GM12878 (cell line): ENCODE measurements at regions not wholly inside any gene's neighbourhood (a gene's known extent, or its start where the extent isn't known, plus 50 kb on each side); places are given as distances from the start of the nearest gene placed in this dataset.

Experiments
- ATAC-seq: fragments of 200-7000 bp; cut with Tn5 transposase; 3 replicates; pipeline ENCODE4 v1.9.1; 2020; ENCODE audit warnings: mild to moderate bottlenecking, moderate library complexity
- BruUV-seq: library from RNA; stranded (reverse); fragments of 400-500 nt; replicated peaks from 2 replicates; lab custom pipeline; 2021; lab: Mats Ljungman, UMichigan
- CTCF ChIA-PET: fragments of 300-600 bp; sonication (Branson Sonifier 250); formaldehyde crosslinking; extraction: SDS; loops from one replicate; lab custom pipeline; 2021; ENCODE audit warnings: inconsistent platforms; lab: Yijun Ruan, JAX
- POLR2A ChIA-PET: fragments of 350-600 bp; formaldehyde crosslinking; extraction: SDS; loops from one replicate; lab custom pipeline; 2021; ENCODE audit warnings: inconsistent platforms; lab: Charles Lee
- RAD21 ChIA-PET: fragments of 300-600 bp; sonication (Branson Sonifier 250); formaldehyde crosslinking; loops from one replicate; lab custom pipeline; 2023; ENCODE audit warnings: antibody characterized with exemption; ENCODE audit not compliant: unreplicated experiment; lab: Charles Lee
- SMC1A ChIA-PET: fragments of 300-600 bp; sonication (Branson Sonifier 250); formaldehyde crosslinking; loops from one replicate; lab custom pipeline; 2023; ENCODE audit not compliant: unreplicated experiment, uncharacterized antibody; lab: Charles Lee
- DNase-seq: peaks from one replicate; pipeline ENCODE4 v3.0.0-alpha.2; 2011; ENCODE audit warnings: low read depth, low spot score
- FAIRE-seq: peaks from 3 replicates; lab custom pipeline; 2011; peaks lifted over from hg19 to GRCh38; lab: Jason Lieb, UNC
- H2AFZ ChIP-seq: 2 replicates; pipeline ENCODE4 v1.6.0; 2011; ENCODE audit warnings: low read depth, low read length, control low read depth; ENCODE audit not compliant: control insufficient read depth
- H3K27ac ChIP-seq: 2 replicates; pipeline ENCODE4 v1.5.1; 2011; ENCODE audit warnings: control low read depth; ENCODE audit not compliant: control insufficient read depth, insufficient read depth
- H3K27me3 ChIP-seq, 2 experiments: replicated peaks in 1 of 2; 2 replicates each; pipeline versions ENCODE4 v1.6.0 to v1.6.1; 2011; ENCODE audit warnings: low read length in 1 of 2; ENCODE audit not compliant: control insufficient read depth in 2 of 2, insufficient read depth in 2 of 2
- H3K36me3 ChIP-seq, 2 experiments: 2 replicates each; pipeline ENCODE4 v1.5.1; 2011; ENCODE audit warnings: low read length in 1 of 2; ENCODE audit not compliant: control insufficient read depth in 2 of 2, insufficient read depth in 2 of 2
- H3K4me1 ChIP-seq: 2 replicates; pipeline ENCODE4 v1.6.1; 2011; ENCODE audit warnings: mild to moderate bottlenecking, low read length, moderate library complexity, mixed read lengths; ENCODE audit not compliant: control insufficient read depth, insufficient read depth
- H3K4me2 ChIP-seq: 2 replicates; pipeline ENCODE4 v1.6.0; 2011; ENCODE audit warnings: control low read depth; ENCODE audit not compliant: control insufficient read depth, insufficient read depth
- H3K4me3 ChIP-seq: fragments of 200-600 bp; sonication (generic); 2 replicates; pipeline ENCODE4 v1.5.1; 2016
- H3K79me2 ChIP-seq: 2 replicates; pipeline ENCODE4 v1.6.0; 2011; ENCODE audit warnings: low read length; ENCODE audit not compliant: control insufficient read depth, insufficient read depth
- H3K9ac ChIP-seq: 2 replicates; pipeline ENCODE4 v1.8.0; 2011; ENCODE audit warnings: low read length, control low read depth, mixed read lengths; ENCODE audit not compliant: control insufficient read depth, insufficient read depth
- H3K9me3 ChIP-seq: replicated peaks from 3 replicates; pipeline ENCODE4 v1.5.1; 2011; ENCODE audit warnings: mild to moderate bottlenecking, low read length; ENCODE audit not compliant: control insufficient read depth, insufficient read depth
- H4K20me1 ChIP-seq: 2 replicates; pipeline ENCODE4 v1.6.0; 2011; ENCODE audit not compliant: control insufficient read depth, insufficient read depth
- CHD4 ChIP-seq: fragments of 200-600 bp; sonication (generic); IDR thresholded peaks from 2 replicates; pipeline ENCODE4 v1.6.1; 2016; ENCODE audit warnings: mild to moderate bottlenecking
- MEF2B ChIP-seq: fragments of 450-650 bp; IDR thresholded peaks from 2 replicates; pipeline ENCODE4 v1.6.1; 2018; ENCODE audit warnings: mild to moderate bottlenecking, moderate library complexity; ENCODE audit not compliant: partially characterized antibody, poor library complexity, severe bottlenecking
- MXI1 ChIP-seq: fragments of 150-350 bp; IDR thresholded peaks from 2 replicates; pipeline ENCODE4 v1.6.1; 2011; ENCODE audit warnings: low read depth, mild to moderate bottlenecking, inconsistent platforms, low read length, improper control_type of control experiment
- NR2C1 ChIP-seq: fragments of 450-650 bp; IDR thresholded peaks from 2 replicates; pipeline ENCODE4 v1.6.1; 2017; ENCODE audit warnings: antibody characterized with exemption, mild to moderate bottlenecking, moderate library complexity
- SIX5 ChIP-seq: IDR thresholded peaks from 2 replicates; pipeline ENCODE4 v1.6.1; 2011; ENCODE audit warnings: mild to moderate bottlenecking, low read depth, low read length, moderate library complexity; ENCODE audit not compliant: severe bottlenecking
- YY1 ChIP-seq: IDR thresholded peaks from 2 replicates; pipeline ENCODE4 v1.6.1; 2011; ENCODE audit warnings: low read depth, mild to moderate bottlenecking, low read length
- ZBTB4 ChIP-seq: fragments of 450-650 bp; formaldehyde crosslinking; IDR thresholded peaks from 2 replicates; pipeline ENCODE4 v1.4.0; 2022; ENCODE audit warnings: mild to moderate bottlenecking, moderate library complexity
- WGBS: methylation state at CpG from one replicate; pipeline ENCODE4 v1.1.6; 2016; ENCODE audit warnings: low lambda C conversion rate; ENCODE audit not compliant: insufficient replicate concordance, insufficient coverage; ENCODE audit errors: missing lambda C conversion rate; 5-methylcytosine and 5-hydroxymethylcytosine counted together
- in situ Hi-C: fragments of 300-500 bp; cut with MboI; formaldehyde crosslinking; loops from 9 replicates; pipeline ENCODE4 v1.14.3; 2018; ENCODE audit warnings: mixed read lengths
- intact Hi-C: fragments of 100-400 bp; cut with micrococcal nuclease; formaldehyde crosslinking; loops from one replicate; pipeline ENCODE4 v1.14.2; 2022; ENCODE audit not compliant: unreplicated experiment
- TF ChIP-seq, protein P1 (sequence below): IDR thresholded peaks from 2 replicates; pipeline ENCODE4 v1.6.1; 2011; ENCODE audit warnings: borderline replicate concordance, low read depth, mild to moderate bottlenecking, moderate library complexity, low read length; ENCODE audit not compliant: insufficient read depth, poor library complexity, severe bottlenecking

GRCh38 chr11:70612459-70613141 lies 214.3 kb downstream of the CTTN start:
- no peaks in the 10 kb centered on the region; the same call in 2 of the 3 replicates for H3K9me3 ChIP-seq
- ChIA-PET SMC1A (no interaction called here), CTCF (no interaction called here), POLR2A (no interaction called here), RAD21 (no interaction called here)
- ATAC-seq, result no peak
- no peak overlapping the region for H3K27ac ChIP-seq
- FAIRE-seq, result no peak
- no peaks in the 10 kb centered on the region for H4K20me1 ChIP-seq
- H3K27me3 ChIP-seq, result no peaks in the 10 kb centered on the region; a peak in 1 of 4 replicates
- BruUV-seq, result no TSS peak
- in situ Hi-C loops, result no loop called here
- no peaks in the 10 kb centered on the region for H3K4me1 ChIP-seq
- DNase-seq, result no peak
- no peak overlapping the region for H3K4me3 ChIP-seq
- no peak overlapping the region for H3K9ac ChIP-seq
- H3K4me2 ChIP-seq, result no peak overlapping the region
- intact Hi-C loops, result no loop called here
- WGBS, result 51% methylated on average over 24 of the region's 24 CpGs
- H3K36me3 ChIP-seq, result no peaks in the 10 kb centered on the region
- TF ChIP-seq MEF2B (no peak), CHD4 (no peak), ZBTB4 (CRISPR knock-in tag) (no peak), NR2C1 (no peak), YY1 (no peak), SIX5 (no peak), MXI1 (no peak)
- TF ChIP-seq, protein P1, sequence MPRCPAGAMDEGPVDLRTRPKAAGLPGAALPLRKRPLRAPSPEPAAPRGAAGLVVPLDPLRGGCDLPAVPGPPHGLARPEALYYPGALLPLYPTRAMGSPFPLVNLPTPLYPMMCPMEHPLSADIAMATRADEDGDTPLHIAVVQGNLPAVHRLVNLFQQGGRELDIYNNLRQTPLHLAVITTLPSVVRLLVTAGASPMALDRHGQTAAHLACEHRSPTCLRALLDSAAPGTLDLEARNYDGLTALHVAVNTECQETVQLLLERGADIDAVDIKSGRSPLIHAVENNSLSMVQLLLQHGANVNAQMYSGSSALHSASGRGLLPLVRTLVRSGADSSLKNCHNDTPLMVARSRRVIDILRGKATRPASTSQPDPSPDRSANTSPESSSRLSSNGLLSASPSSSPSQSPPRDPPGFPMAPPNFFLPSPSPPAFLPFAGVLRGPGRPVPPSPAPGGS, result no peak
- no peaks in the 10 kb centered on the region for H3K79me2 ChIP-seq
- H2AFZ ChIP-seq, result no peak overlapping the region
